ENCODE measurements at regions not wholly inside any gene's neighbourhood (a gene's known extent, or its start where the extent isn't known, plus 50 kb on each side); places are given as distances from the start of the nearest gene placed in this dataset.

GRCh38 chr13:73662833-73663232 lies 471.4 kb downstream of the KLF12 start:
- TF ChIP-seq GLIS3 (CRISPR knock-in tag; IDR thresholded peaks at IDR 0.05) (no peak), ZFP3 (CRISPR knock-in tag; IDR thresholded peaks at IDR 0.05) (no peak), ARNTL (CRISPR knock-in tag; IDR thresholded peaks at IDR 0.05; ENCODE audit: borderline replicate concordance, low read depth) (no peak), TCF4 (CRISPR knock-in tag; IDR thresholded peaks at IDR 0.05; ENCODE audit: borderline replicate concordance) (no peak), TOX (CRISPR knock-in tag; IDR thresholded peaks at IDR 0.05; ENCODE audit: borderline replicate concordance) (no peak), CSRNP3 (CRISPR knock-in tag; IDR thresholded peaks at IDR 0.05) (no peak), ZNF8 (CRISPR knock-in tag; IDR thresholded peaks at IDR 0.05) (no peak), SNAI2 (CRISPR knock-in tag; IDR thresholded peaks at IDR 0.05) (no peak), ESRRG (CRISPR knock-in tag; IDR thresholded peaks at IDR 0.05) (no peak), TSHZ2 (CRISPR knock-in tag; IDR thresholded peaks at IDR 0.05) (no peak), OSR1 (CRISPR knock-in tag; IDR thresholded peaks at IDR 0.05) (no peak), POU6F1 (CRISPR knock-in tag; IDR thresholded peaks at IDR 0.05; ENCODE audit: borderline replicate concordance, low read depth) (no peak), RARB (CRISPR knock-in tag; IDR thresholded peaks at IDR 0.05) (no peak), PATZ1 (CRISPR knock-in tag; IDR thresholded peaks at IDR 0.05; ENCODE audit: borderline replicate concordance) (no peak), ZNF70 (CRISPR knock-in tag; IDR thresholded peaks at IDR 0.05) (no peak), BACH2 (CRISPR knock-in tag; IDR thresholded peaks at IDR 0.05; ENCODE audit: borderline replicate concordance) (no peak), ZFP30 (CRISPR knock-in tag; IDR thresholded peaks at IDR 0.05) (no peak), PPARA (CRISPR knock-in tag; IDR thresholded peaks at IDR 0.05; ENCODE audit: borderline replicate concordance) (no peak)
- no peak for ATAC-seq

- ATAC-seq = no peak
- TF ChIP-seq TOX (CRISPR knock-in tag; IDR thresholded peaks at IDR 0.05; ENCODE audit: borderline replicate concordance) (no peak), ZNF8 (CRISPR knock-in tag; IDR thresholded peaks at IDR 0.05) (no peak), PATZ1 (CRISPR knock-in tag; IDR thresholded peaks at IDR 0.05; ENCODE audit: borderline replicate concordance) (no peak), BACH2 (CRISPR knock-in tag; IDR thresholded peaks at IDR 0.05; ENCODE audit: borderline replicate concordance) (no peak), ARNTL (CRISPR knock-in tag; IDR thresholded peaks at IDR 0.05; ENCODE audit: borderline replicate concordance, low read depth) (no peak), CREB5 (CRISPR knock-in tag; IDR thresholded peaks at IDR 0.05; ENCODE audit: low read depth) (no peak), SNAI2 (CRISPR knock-in tag; IDR thresholded peaks at IDR 0.05) (no peak), CSRNP3 (CRISPR knock-in tag; IDR thresholded peaks at IDR 0.05) (no peak), TSHZ2 (CRISPR knock-in tag; IDR thresholded peaks at IDR 0.05) (no peak), ESRRG (CRISPR knock-in tag; IDR thresholded peaks at IDR 0.05) (no peak), POU6F1 (CRISPR knock-in tag; IDR thresholded peaks at IDR 0.05; ENCODE audit: borderline replicate concordance, low read depth) (no peak), ISL1 (CRISPR knock-in tag; IDR thresholded peaks at IDR 0.05) (no peak)
Observed at GRCh38 chr13:73661687-73662425, 472.3 kb downstream of the KLF12 start.
